ENCODE measurements at regions not wholly inside any gene's neighbourhood (a gene's known extent, or its start where the extent isn't known, plus 50 kb on each side); places are given as distances from the start of the nearest gene placed in this dataset.

DNA sequence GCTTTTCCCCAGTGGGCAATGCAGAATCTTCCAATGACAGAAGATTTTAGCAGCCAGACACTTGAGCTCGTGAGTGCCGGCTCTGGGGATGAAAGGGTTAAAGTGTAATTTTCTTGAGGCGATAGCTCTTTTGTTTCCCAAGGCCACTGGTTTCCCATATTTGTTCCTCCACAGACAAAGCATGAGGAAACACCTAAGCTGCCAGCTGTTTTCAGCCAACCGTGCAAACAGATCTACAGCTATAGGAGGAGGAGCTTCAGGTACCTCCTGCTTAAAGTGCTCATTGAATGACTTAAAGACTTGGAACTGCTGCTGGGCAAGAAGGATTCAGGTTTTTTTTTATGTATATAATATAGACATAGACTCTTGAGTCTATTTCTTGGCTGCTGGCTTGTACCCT lies 1311.5 kb downstream of the TMEM121 start:
- no peak overlapping the region for H3K9ac ChIP-seq (ENCODE audit: low read length)
- H3K36me3 ChIP-seq (ENCODE audit: control insufficient read depth, insufficient read depth, low read length): no peaks in the 10 kb centered on the region
- no peaks in the 10 kb centered on the region for H3K9me3 ChIP-seq (ENCODE audit: control insufficient read depth, low read length)
- no peaks in the 10 kb centered on the region for H3K27me3 ChIP-seq (ENCODE audit: control insufficient read depth, insufficient read depth, low read length)
- peaks cover 5% of the 10 kb centered on the region for H3K4me1 ChIP-seq (ENCODE audit: control insufficient read depth, insufficient read depth, low read length)
- no peak overlapping the region for H3K4me3 ChIP-seq (ENCODE audit: low read length)

GRCh38 chr14:106838991-106839769 lies 1312.8 kb downstream of the TMEM121 start:
- H3K4me3 ChIP-seq (ENCODE audit: low read length): no peak overlapping the region
- H3K27me3 ChIP-seq (ENCODE audit: control insufficient read depth, insufficient read depth, low read length): no peaks in the 10 kb centered on the region
- peaks cover 13% of the 10 kb centered on the region for H3K4me1 ChIP-seq (ENCODE audit: control insufficient read depth, insufficient read depth, low read length)
- H3K9me3 ChIP-seq (ENCODE audit: control insufficient read depth, low read length): no peaks in the 10 kb centered on the region
- no peaks in the 10 kb centered on the region for H3K36me3 ChIP-seq (ENCODE audit: control insufficient read depth, insufficient read depth, low read length)
- no peak overlapping the region for H3K9ac ChIP-seq (ENCODE audit: low read length)

DNA sequence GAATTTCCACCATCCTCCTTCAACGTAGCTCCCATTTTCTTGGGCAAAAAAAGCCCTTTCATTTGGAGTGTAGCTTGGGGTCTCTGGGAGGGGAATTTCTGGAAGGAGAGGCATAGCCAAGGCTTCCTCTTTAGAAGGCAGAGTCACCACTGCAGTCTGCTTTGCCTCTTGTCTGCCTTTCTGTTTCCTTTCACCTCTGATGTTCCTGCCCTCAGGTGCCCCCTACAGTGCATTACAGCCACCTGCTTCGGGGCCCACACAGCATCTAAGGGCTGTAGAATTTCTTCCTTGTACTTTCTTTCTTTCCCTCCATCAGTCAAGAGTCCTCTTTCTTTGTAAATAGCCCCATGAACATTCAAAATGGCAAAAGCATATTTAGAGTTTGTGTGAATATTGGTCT lies 1313.9 kb downstream of the TMEM121 start:
- Histone ChIP-seq H3K27me3 (ENCODE audit: control insufficient read depth, insufficient read depth, low read length) (no peaks in the 10 kb centered on the region), H3K4me1 (ENCODE audit: control insufficient read depth, insufficient read depth, low read length) (peaks cover 23% of the 10 kb centered on the region)

GRCh38 chr14:106840991-106841390 lies 1314.6 kb downstream of the TMEM121 start:
- no peaks in the 10 kb centered on the region for H3K36me3 ChIP-seq (ENCODE audit: control insufficient read depth, insufficient read depth, low read length)

More for the DNA sequence above, 1313.9 kb downstream of the TMEM121 start:
- Histone ChIP-seq H3K9ac (ENCODE audit: low read length) (no peak overlapping the region), H3K9me3 (ENCODE audit: control insufficient read depth, low read length) (no peaks in the 10 kb centered on the region), H3K36me3 (ENCODE audit: control insufficient read depth, insufficient read depth, low read length) (no peaks in the 10 kb centered on the region), H3K4me3 (ENCODE audit: low read length) (no peak overlapping the region)

DNA sequence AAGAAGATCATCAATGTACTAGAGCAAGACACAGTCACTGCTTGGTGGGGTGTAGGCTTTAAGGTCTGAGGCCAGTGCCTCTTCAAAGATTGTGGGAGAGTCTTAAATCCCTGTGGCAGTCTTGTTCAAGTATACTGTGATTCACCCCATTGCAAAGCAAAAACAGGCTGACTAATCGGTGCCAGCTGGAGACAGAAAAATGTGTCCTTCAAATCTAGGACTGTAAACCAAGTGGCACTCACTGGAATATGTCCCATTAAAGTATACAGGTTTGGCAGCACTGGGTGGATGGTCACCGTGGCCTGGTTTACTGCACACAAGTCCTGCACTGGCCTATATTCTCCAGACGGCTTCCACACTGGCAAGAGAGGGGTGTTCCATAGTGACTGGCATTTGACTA lies 1315.3 kb downstream of the TMEM121 start:
- H3K36me3 ChIP-seq (ENCODE audit: control insufficient read depth, insufficient read depth, low read length): no peaks in the 10 kb centered on the region
- peaks cover 26% of the 10 kb centered on the region for H3K4me1 ChIP-seq (ENCODE audit: control insufficient read depth, insufficient read depth, low read length)
- H3K4me3 ChIP-seq (ENCODE audit: low read length): no peak overlapping the region
- H3K9me3 ChIP-seq (ENCODE audit: control insufficient read depth, low read length): no peaks in the 10 kb centered on the region
- H3K27me3 ChIP-seq (ENCODE audit: control insufficient read depth, insufficient read depth, low read length): no peaks in the 10 kb centered on the region
- no peak overlapping the region for H3K9ac ChIP-seq (ENCODE audit: low read length)

More at GRCh38 chr14:106840991-106841390, 1314.6 kb downstream of the TMEM121 start:
- no peaks in the 10 kb centered on the region for H3K9me3 ChIP-seq (ENCODE audit: control insufficient read depth, low read length)
- peaks cover 26% of the 10 kb centered on the region for H3K4me1 ChIP-seq (ENCODE audit: control insufficient read depth, insufficient read depth, low read length)
- no peak overlapping the region for H3K4me3 ChIP-seq (ENCODE audit: low read length)
- no peak overlapping the region for H3K9ac ChIP-seq (ENCODE audit: low read length)
- H3K27me3 ChIP-seq (ENCODE audit: control insufficient read depth, insufficient read depth, low read length): no peaks in the 10 kb centered on the region

DNA sequence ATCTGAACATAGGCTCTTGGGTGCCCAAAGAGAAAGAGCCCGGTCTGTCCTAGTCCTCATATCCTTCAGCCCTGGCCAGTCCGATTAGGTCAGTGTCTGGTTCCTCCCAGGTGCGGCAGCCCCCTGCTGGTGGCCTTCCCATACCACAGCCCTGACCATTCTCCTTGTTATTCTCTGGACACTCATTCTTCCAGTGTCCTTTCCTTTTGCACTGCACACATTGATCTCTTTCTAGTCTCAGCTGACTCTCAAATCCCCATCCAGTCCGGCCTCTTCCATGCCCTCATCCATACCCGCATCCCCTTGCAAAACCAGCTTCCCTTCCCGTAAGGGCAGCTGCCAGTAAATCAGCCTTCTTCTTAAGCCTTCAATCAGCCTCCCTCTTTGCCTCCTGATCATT lies 1316.3 kb downstream of the TMEM121 start:
- H3K27me3 ChIP-seq (ENCODE audit: control insufficient read depth, insufficient read depth, low read length): no peaks in the 10 kb centered on the region
- H3K9ac ChIP-seq (ENCODE audit: low read length): no peak overlapping the region
- H3K9me3 ChIP-seq (ENCODE audit: control insufficient read depth, low read length): no peaks in the 10 kb centered on the region
- no peak overlapping the region for H3K4me3 ChIP-seq (ENCODE audit: low read length)
- peaks cover 27% of the 10 kb centered on the region for H3K4me1 ChIP-seq (ENCODE audit: control insufficient read depth, insufficient read depth, low read length)
- no peaks in the 10 kb centered on the region for H3K36me3 ChIP-seq (ENCODE audit: control insufficient read depth, insufficient read depth, low read length)

DNA sequence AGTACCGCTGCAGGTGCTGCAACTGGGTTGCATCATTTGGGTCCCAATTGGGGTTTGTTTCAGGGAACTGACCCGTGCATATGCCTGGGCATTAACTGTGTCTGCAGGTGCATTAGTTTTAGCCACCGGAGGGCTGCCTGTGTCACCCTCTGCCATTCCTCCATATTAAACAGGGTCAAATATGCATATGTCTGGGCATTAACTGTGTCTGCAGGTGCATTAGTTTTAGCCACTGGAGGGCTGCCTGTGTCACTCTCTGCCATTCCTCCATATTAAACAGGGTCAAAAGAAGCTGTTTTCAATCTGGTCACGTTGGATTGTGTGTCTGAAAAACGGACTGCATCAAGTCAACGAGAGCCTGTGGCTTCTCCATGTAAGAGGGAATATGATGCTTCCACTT lies 1317.0 kb downstream of the TMEM121 start:
- no peaks in the 10 kb centered on the region for H3K9me3 ChIP-seq (ENCODE audit: control insufficient read depth, low read length)
- H3K27me3 ChIP-seq (ENCODE audit: control insufficient read depth, insufficient read depth, low read length): no peaks in the 10 kb centered on the region
- H3K4me1 ChIP-seq (ENCODE audit: control insufficient read depth, insufficient read depth, low read length): peaks cover 34% of the 10 kb centered on the region
- peak overlapping the region; percentile 87 for H3K9ac ChIP-seq (ENCODE audit: low read length)
- peak overlapping the region; percentile 54 for H3K4me3 ChIP-seq (ENCODE audit: low read length)
- H3K36me3 ChIP-seq (ENCODE audit: control insufficient read depth, insufficient read depth, low read length): no peaks in the 10 kb centered on the region

DNA sequence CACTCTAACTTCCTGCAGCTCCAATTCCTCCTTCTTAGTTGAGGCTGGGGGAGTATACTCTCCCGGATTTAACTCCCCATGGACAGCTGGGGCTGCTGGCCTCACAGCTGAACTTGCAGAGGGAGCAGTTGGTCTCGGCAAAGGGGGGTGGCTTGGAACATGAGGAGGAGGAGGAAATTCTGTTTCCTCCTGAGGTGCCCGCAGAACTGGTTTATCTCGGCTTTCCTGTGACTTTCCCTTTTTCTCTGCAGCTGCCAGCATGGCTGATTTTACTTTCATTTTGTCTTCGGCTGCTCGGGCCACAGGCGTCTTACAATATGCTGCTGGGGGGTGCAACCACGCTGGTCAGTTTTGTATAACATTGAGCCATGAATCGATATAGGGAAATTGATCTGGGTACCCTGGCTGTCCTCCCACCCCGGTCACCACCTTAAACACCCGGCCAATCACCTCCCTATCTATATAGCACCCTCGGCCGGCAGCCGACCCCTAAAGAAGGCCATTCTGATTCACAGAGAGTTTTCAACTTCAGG lies 1317.6 kb downstream of the TMEM121 start:
- no peaks in the 10 kb centered on the region for H3K27me3 ChIP-seq (ENCODE audit: control insufficient read depth, insufficient read depth, low read length)
- no peaks in the 10 kb centered on the region for H3K36me3 ChIP-seq (ENCODE audit: control insufficient read depth, insufficient read depth, low read length)
- peak overlapping the region; percentile 87 for H3K9ac ChIP-seq (ENCODE audit: low read length)
- peaks cover 40% of the 10 kb centered on the region for H3K4me1 ChIP-seq (ENCODE audit: control insufficient read depth, insufficient read depth, low read length)
- H3K4me3 ChIP-seq (ENCODE audit: low read length): peak overlapping the region; percentile 54
- no peaks in the 10 kb centered on the region for H3K9me3 ChIP-seq (ENCODE audit: control insufficient read depth, low read length)

DNA sequence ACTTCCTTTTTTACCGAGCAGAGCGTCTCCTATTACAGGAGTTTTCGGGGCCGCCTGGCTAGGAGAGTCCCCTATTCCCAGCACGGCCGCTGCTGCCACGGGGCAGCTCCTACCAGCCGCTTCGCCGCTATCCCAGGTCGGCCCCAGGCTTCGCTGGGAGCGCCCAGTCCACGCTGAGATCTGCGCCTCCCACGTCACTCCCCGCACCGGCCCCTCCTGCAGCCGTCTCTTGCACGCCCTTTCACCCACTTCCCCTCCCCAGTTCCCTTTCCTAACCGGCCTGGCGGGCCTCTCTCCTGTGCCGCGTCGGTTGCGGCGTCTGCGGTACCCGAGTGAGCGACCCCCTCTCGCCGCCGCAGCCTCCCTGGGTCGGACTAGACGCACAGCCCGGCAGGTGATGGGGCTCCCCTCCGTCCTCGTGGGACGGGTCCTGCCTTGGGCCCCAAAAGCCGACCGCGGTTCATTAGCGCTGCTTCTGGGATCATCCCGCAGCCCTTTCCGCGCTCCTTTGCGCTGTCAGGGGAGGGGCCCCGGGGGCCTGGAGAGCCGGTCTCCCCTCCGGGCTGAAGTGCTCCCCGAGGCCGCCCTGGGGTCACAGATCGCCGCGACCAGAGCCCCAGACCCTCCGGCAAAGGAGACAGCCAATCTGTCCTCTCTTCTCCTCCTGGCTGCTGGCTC lies 1318.4 kb downstream of the TMEM121 start:
- no peaks in the 10 kb centered on the region for H3K27me3 ChIP-seq (ENCODE audit: control insufficient read depth, insufficient read depth, low read length)

DNA sequence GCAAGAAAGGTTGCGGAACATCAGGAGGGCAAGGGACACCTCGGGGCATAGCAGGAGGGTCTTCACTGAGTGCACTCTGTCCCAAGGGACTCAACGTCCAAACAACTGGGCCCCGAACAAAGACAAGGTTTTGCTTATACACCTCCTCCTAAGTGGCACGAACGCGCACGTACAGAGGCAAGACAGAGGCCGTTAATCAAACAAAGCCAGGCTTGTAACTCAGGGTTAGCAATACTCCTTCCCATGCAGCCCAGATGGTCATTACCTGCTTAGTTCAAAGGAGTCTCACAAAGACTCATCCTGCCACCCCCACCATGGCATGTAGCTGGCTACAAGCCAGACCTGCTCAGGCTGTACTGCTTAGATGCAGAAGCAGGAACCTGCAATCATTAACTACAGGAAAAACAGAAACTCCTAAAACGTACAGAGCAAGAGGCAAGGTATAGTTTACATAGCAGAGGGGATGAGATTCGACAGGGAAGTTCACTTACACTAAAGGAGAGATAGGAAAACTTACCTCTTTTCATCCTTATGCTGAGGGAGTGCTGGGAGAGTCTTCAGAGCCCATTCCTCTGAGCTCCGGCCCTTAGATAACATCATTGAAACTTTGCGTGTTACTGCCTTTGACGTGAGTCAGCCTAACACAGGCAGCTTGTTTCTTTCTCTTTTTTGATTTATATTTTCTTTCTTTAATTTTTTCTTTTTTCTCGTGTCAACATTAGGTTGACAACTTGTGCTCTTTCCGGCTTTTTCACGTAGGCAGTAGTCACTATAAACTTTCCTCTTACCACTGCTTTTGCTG lies 1319.1 kb downstream of the TMEM121 start:
- Histone ChIP-seq H3K9ac (ENCODE audit: low read length) (peak overlapping the region; percentile 87), H3K9me3 (ENCODE audit: control insufficient read depth, low read length) (no peaks in the 10 kb centered on the region), H3K4me1 (ENCODE audit: control insufficient read depth, insufficient read depth, low read length) (peaks cover 40% of the 10 kb centered on the region), H3K36me3 (ENCODE audit: control insufficient read depth, insufficient read depth, low read length) (no peaks in the 10 kb centered on the region), H3K4me3 (ENCODE audit: low read length) (peak overlapping the region; percentile 70), H3K27me3 (ENCODE audit: control insufficient read depth, insufficient read depth, low read length) (no peaks in the 10 kb centered on the region)

More for the DNA sequence above, 1318.4 kb downstream of the TMEM121 start:
- no peaks in the 10 kb centered on the region for H3K36me3 ChIP-seq (ENCODE audit: control insufficient read depth, insufficient read depth, low read length)
- no peaks in the 10 kb centered on the region for H3K9me3 ChIP-seq (ENCODE audit: control insufficient read depth, low read length)
- peaks cover 40% of the 10 kb centered on the region for H3K4me1 ChIP-seq (ENCODE audit: control insufficient read depth, insufficient read depth, low read length)
- peak overlapping the region; percentile 87 for H3K9ac ChIP-seq (ENCODE audit: low read length)
- H3K4me3 ChIP-seq (ENCODE audit: low read length): peak overlapping the region; percentile 70

DNA sequence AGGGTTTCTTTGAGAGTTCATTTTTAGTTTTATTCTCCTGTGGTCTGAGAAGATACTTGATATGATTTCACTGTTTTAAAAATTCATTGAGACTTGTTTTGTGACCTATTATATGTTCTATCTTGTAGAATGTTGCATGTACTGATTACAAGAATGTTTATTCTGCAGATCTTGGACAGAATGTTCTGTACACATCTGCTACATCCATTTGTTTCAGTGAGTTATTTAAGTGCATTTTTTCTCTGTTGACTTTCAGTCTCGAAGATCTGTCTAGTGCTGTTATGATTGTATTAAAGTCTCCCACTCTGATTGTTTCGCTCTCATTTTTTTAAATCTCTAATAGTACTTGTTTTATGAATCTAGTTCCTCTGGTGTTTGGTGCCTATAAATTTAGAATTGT lies 1319.8 kb downstream of the TMEM121 start:
- no peaks in the 10 kb centered on the region for H3K9me3 ChIP-seq (ENCODE audit: control insufficient read depth, low read length)
- no peaks in the 10 kb centered on the region for H3K27me3 ChIP-seq (ENCODE audit: control insufficient read depth, insufficient read depth, low read length)
- H3K4me3 ChIP-seq (ENCODE audit: low read length): peak overlapping the region; percentile 6
- H3K36me3 ChIP-seq (ENCODE audit: control insufficient read depth, insufficient read depth, low read length): no peaks in the 10 kb centered on the region
- peak overlapping the region; percentile 87 for H3K9ac ChIP-seq (ENCODE audit: low read length)
- H3K4me1 ChIP-seq (ENCODE audit: control insufficient read depth, insufficient read depth, low read length): peaks cover 40% of the 10 kb centered on the region
